ENCODE measurements at regions not wholly inside any gene's neighbourhood (a gene's known extent, or its start where the extent isn't known, plus 50 kb on each side); places are given as distances from the start of the nearest gene placed in this dataset.
"Not testable (repeated sequence)": the region's sequence is repeated elsewhere in the genome, so short reads cannot be mapped to it uniquely, and the experiment has no call there.

GRCh38 chr6:69487688-69488087 lies 309.1 kb downstream of the LMBRD1 start:
- peak; percentile 11 for DNase-seq (ENCODE audit: low spot score)

- DNase-seq (ENCODE audit: low spot score), result no peak
Measured at GRCh38 chr6:69466979-69467570, 329.7 kb downstream of the LMBRD1 start.

- DNase-seq (ENCODE audit: low spot score), result no peak
Measured at GRCh38 chr6:69465866-69466265, 330.9 kb downstream of the LMBRD1 start.

GRCh38 chr6:69456086-69456485 lies 340.7 kb downstream of the LMBRD1 start:
- DNase-seq (ENCODE audit: low spot score), result no peak

- DNase-seq (ENCODE audit: low spot score), result not testable (repeated sequence)
Measured at GRCh38 chr6:69454619-69455018, 342.2 kb downstream of the LMBRD1 start.

GRCh38 chr6:69450493-69450892 lies 346.3 kb downstream of the LMBRD1 start:
- not testable (repeated sequence) for DNase-seq (ENCODE audit: low spot score)

GRCh38 chr6:69449887-69450286 lies 346.9 kb downstream of the LMBRD1 start:
- DNase-seq (ENCODE audit: low spot score), result no peak
